Transverse colon (tissue), 4 donors: ENCODE measurements at regions not wholly inside any gene's neighbourhood (a gene's known extent, or its start where the extent isn't known, plus 50 kb on each side); places are given as distances from the start of the nearest gene placed in this dataset.

ENCODE experiments used
- POLR2AphosphoS5 ChIP-seq, 3 donors: sonication (generic); formaldehyde crosslinking; IDR thresholded peaks; one replicate each; pipeline ENCODE4 v1.6.1; 2016; ENCODE audit warnings: antibody characterized with exemption in 3 of 3
- TF ChIP-seq, protein P1 (sequence below), 5 experiments: fragments of 200-600 bp in 3 of 5; fragments of 450-650 bp in 2 of 5; sonication (generic) in 3 of 5; IDR thresholded peaks; 1 replicate in 2 of 5; 2 replicates in 3 of 5; pipeline ENCODE4 v1.5.1; 2016 to 2017; ENCODE audit warnings: antibody characterized with exemption in 5 of 5, inconsistent platforms in 3 of 5, mild to moderate bottlenecking in 2 of 5, moderate library complexity in 1 of 5

DNA sequence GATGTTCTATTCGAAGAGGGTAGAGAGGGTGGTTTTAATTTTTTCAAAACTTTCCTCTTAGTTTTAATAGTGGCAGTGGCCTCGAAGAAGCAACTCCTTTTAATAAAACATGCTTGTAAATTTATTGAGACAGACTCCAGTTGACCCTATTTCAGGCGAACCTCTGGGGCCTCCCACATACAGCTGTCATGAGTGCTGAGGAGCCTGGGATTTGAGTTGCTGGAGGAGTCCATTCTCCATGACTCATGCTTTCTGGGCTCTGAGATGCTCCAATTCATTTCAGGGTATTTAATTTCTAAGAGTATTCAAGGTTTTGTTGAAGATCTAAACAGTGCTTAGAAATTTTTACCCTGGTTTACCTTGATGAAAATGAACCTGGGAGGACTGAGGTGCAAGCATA is 580.4 kb downstream of the CBLN4 start:
- TF ChIP-seq, protein P1, sequence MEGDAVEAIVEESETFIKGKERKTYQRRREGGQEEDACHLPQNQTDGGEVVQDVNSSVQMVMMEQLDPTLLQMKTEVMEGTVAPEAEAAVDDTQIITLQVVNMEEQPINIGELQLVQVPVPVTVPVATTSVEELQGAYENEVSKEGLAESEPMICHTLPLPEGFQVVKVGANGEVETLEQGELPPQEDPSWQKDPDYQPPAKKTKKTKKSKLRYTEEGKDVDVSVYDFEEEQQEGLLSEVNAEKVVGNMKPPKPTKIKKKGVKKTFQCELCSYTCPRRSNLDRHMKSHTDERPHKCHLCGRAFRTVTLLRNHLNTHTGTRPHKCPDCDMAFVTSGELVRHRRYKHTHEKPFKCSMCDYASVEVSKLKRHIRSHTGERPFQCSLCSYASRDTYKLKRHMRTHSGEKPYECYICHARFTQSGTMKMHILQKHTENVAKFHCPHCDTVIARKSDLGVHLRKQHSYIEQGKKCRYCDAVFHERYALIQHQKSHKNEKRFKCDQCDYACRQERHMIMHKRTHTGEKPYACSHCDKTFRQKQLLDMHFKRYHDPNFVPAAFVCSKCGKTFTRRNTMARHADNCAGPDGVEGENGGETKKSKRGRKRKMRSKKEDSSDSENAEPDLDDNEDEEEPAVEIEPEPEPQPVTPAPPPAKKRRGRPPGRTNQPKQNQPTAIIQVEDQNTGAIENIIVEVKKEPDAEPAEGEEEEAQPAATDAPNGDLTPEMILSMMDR (IDR thresholded peaks at IDR 0.05) = no peak
- TF ChIP-seq POLR2AphosphoS5 (IDR thresholded peaks at IDR 0.05) = no peak
